Astrocyte of the cerebellum (primary cell): ENCODE measurements at regions not wholly inside any gene's neighbourhood (a gene's known extent, or its start where the extent isn't known, plus 50 kb on each side); places are given as distances from the start of the nearest gene placed in this dataset.
A peak's percentile ranks its signal among the peaks of the same experiment; 100 is the strongest.

Experiments used
- DNase-seq: peaks from one replicate; pipeline ENCODE4 v3.0.0-alpha.2; 2011; ENCODE audit warnings: low read depth
- H3K4me3 ChIP-seq: 2 replicates; pipeline ENCODE4 v1.5.1; 2011; ENCODE audit warnings: mild to moderate bottlenecking, low read depth, low read length, moderate library complexity
- in situ Hi-C: cut with HindIII; loops from 2 replicates; pipeline ENCODE4 v1.10.0; 2017; ENCODE audit warnings: low sequenced_read_pairs
- TF ChIP-seq, protein P1 (sequence below): IDR thresholded peaks from 2 replicates; pipeline ENCODE4 v1.5.1; 2012; ENCODE audit warnings: low read length, low read depth, moderate library complexity, mild to moderate bottlenecking; ENCODE audit errors: missing control alignments

DNA sequence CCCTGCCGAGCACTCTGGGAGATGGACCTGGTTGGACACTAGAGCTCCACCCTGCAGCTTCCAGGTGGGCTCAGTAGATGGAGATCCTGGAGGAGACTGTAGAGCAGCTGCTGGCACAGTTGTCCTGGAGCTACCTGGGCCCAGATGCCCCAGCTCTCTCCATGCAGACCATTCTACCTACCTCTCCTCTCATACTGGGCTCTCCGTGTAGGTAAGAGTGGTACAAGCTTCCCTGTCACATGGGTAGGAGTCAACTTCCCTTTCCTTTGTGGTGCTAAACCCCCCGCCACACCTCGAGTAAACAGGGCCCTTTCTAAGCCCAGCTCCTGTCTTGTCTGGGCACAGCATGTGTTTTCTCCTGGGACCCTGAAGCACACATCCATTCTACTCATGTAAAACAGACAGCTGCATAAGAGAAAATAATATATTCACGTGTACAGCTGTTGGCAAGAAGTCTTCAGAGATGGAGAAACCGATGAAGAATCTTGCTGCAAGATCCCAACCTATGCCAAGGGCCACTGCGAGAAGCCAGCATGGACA is 108.1 kb upstream of the DUSP22 start:
- no peak for DNase-seq
- TF ChIP-seq, protein P1, sequence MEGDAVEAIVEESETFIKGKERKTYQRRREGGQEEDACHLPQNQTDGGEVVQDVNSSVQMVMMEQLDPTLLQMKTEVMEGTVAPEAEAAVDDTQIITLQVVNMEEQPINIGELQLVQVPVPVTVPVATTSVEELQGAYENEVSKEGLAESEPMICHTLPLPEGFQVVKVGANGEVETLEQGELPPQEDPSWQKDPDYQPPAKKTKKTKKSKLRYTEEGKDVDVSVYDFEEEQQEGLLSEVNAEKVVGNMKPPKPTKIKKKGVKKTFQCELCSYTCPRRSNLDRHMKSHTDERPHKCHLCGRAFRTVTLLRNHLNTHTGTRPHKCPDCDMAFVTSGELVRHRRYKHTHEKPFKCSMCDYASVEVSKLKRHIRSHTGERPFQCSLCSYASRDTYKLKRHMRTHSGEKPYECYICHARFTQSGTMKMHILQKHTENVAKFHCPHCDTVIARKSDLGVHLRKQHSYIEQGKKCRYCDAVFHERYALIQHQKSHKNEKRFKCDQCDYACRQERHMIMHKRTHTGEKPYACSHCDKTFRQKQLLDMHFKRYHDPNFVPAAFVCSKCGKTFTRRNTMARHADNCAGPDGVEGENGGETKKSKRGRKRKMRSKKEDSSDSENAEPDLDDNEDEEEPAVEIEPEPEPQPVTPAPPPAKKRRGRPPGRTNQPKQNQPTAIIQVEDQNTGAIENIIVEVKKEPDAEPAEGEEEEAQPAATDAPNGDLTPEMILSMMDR = no peak
- in situ Hi-C loops = no loop called here
- H3K4me3 ChIP-seq = no peak overlapping the region

DNA sequence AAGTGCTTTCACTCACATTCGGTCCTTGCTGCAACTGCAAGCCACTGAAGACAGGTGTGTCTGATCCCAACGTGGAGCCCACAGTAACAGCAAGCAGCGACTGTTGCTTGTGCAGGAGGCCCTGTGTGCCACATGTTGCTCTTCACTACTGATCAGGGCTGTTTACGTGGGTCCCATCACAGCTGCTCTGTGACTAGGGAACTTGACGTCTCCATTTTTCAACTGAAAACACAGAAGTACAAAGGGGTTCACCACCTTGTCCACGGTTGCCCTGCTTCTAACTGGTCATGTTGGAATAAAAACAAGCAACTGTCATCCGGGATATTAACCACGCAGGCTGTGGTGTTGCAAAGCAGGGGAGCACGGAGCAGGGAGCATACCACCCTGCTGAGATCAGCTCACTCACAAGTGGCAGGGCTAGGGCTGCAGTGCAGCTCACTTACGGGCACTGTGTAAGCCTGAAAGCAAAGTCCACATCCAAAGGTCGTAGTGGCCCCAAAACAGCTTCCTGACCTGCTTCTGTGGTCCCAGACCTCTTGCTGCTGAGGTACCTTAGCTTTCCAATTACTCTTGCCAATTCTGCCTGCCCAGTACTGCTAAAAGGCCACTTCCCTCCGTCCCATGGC is 105.8 kb upstream of the DUSP22 start:
- in situ Hi-C loops = no loop called here
- H3K4me3 ChIP-seq = no peak overlapping the region
- no peak for DNase-seq
- TF ChIP-seq, protein P1 = no peak

DNA sequence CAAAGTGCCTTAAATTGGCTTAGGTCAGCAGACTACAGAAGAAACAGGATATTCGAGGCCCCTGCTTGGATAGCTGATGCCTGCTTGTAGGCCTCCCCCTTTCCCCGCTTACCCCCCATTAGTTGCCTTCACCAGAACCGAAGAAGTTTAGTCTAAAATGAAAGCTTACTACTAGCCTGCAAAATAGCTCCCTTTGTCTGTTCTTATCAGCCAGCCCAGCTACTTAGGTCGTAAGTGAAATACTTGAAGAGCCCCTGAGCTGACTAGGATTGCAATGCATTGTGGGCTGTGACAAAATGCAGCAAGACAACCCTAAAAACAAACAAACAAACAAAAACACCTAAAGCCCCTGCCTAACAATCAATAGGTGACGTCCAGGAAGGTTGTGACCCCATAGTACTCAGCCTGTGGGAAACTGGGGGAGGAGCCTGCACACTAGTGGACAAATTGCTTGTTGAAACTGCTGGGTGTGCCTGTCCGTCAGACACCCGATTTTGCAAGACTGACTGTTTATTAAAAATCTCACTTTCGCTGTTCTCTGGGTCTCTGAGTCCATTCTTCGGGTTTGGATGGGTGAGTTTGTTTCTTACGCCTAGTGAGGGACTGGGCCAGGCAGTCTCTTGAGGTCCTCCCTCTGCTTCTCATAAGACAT is 105.0 kb upstream of the DUSP22 start:
- no peak overlapping the region for H3K4me3 ChIP-seq
- TF ChIP-seq, protein P1 = no peak
- DNase-seq = no peak
- in situ Hi-C loops = no loop called here

DNA sequence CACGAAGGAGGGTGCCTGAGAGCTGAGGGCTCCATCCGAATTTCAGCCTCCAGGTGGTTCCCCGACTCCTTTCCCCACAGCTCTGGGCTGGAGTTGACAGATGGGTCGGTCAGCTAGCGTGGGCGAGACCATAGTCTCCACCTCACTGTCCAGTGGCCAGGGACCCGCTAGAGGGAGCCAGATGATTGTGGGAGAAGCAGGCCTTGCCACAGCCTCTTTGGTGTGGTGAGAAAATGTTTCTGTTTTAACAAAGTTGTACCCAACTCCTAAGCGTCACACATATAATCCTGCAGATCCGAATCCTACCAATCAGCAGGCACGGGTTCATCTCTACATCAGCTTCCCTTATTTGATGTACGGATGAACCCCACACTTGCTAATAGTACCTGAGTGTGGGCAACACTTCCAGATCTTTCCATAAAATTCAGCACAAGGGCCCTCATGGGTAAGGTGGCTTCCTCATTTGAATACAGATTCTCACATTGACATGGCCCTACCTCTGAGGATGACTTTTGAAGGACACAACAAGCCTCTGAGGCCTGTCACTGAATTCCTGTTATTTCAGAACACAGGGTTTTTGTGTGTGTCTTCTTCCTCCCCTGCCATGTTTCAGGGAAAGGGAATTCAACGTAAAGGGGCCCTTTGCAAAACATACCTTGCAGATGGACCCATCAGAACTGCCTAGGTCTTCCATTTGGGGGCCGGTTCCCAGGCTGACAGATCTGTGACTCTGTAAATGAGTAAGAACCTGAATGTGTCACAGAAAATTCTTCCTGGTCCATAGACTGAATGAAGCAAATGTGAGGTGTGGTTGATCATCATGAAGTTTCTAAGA is 103.2 kb upstream of the DUSP22 start:
- no peak overlapping the region for H3K4me3 ChIP-seq
- in situ Hi-C loops = no loop called here
- TF ChIP-seq, protein P1 = peak; percentile 93
- DNase-seq = peak; percentile 66

DNA sequence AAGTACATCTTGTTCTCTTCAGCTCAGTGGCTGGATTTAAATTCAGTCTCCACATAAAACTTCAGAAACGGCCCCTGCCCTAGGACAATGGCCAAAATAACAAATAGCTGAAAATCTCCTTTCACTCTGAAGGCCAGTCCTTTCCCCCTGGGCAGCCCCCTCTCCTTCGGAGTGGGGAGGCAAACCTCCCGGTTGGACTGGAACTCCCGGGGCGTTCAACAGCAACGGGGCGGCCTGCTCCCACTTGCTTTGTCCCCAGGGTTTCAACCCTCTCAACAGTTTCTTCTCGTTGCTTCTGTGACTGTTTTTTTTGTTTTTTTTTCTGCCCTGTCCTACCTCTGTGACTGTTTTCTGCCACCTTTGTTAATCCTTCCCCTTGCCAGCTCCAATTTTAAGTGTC is 102.6 kb upstream of the DUSP22 start:
- TF ChIP-seq, protein P1 = no peak
- H3K4me3 ChIP-seq = no peak overlapping the region
- DNase-seq = no peak
- in situ Hi-C loops = no loop called here

DNA sequence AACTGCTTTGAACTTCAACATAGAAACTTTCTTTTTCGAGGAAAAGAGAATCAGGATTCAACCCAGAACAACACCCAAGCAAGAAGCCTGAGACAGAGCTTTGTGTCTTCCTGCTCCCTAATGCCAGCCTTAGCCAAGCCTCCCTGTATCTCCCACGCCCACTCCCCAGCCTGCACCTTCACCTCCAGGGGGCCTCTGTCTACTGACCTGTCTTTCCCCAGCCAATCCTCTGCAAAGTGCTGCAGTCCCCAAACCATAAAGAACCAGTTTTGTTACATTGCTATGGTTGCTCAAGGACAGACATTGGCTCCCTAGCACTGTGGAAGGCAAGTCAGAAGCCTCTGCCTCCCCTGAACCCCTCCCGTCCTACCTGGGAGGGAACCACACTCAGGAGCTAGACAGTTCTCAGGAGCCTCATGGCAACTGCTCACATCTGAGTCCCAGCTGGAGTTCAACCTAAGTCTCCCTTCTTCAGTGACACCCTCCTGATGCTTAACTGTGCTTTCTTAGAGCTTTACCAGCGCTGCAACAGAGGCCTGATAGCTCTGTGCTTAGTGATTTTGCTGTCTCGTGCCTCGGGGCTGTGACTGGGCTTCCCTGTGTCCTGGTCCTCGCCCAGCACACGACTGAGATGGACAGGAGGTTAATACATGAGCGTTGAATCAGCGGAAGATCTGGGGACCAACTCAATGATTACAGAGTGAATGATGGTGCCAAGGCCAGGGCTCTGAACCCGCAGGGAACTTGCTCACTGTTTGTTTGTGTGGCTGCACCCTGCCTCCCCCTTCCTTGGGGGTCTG is 101.5 kb upstream of the DUSP22 start:
- no peak overlapping the region for H3K4me3 ChIP-seq
- DNase-seq = no peak
- in situ Hi-C loops = no loop called here
- TF ChIP-seq, protein P1 = no peak
